ENCODE measurements at regions not wholly inside any gene's neighbourhood (a gene's known extent, or its start where the extent isn't known, plus 50 kb on each side); places are given as distances from the start of the nearest gene placed in this dataset.

GRCh38 chr2:220227266-220227920, 600.0 kb downstream of the SLC4A3 start:
- no peak for DNase-seq

- DNase-seq = no peak
These were observed 601.0 kb downstream of the SLC4A3 start for GRCh38 chr2:220228310-220229006.

DNA sequence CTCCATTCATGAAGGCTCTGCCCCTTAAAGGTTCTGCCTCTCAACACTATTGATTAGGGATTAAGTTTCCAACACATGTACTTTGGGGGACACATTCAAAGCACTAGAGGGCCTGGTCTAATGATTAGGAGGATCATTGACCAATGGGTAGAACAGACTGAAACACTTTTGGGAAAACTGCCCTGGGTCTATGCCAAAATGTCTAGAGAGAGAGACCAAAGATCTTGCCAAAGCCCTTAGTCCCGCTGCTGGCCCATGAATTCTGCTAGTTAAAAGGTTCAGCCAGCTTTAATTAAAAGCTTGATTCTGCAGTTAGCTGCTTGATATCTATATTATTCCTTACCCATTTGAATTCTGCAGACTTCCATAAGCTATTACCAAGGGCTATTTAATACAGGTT, 613.2 kb downstream of the SLC4A3 start:
- DNase-seq = no peak

DNA sequence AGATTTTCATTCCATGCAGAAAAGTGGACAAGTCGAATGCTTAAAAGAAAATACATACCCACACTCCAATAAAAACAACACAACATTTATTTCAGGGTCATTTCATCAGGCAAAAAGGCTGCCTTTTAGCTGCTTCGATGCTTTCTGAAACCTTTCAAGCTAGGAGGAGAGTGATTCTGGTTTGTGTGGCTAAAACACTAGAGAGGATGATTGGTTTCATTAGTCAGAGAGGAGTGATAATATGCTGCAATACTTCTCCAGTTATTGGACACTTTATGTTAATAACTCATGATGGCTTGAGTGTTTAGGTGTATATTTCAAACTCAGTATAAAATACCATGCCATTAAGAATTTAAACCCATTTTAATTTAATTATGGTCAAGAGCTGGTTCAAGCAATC, 614.0 kb downstream of the SLC4A3 start:
- DNase-seq = no peak

DNA sequence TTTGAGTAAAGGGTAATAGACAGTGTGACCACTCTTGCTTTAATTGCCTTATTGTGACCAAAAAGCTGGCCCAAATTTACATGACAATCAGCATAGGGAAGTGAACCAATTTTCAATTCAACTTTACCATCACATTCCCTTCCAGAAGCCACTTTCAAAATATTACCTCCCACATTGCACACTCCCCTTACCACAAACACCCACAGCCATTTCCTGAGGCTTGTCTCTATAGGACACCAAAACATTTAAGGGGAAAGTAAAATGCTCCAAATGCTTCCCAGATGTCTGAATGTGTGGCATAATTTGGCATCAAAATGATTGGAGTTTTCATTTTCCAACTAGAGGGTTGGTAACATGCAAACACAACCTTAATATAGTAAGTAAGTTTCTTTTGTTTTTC, 616.1 kb downstream of the SLC4A3 start:
- DNase-seq = no peak

- no peak for DNase-seq
These were observed 619.0 kb downstream of the SLC4A3 start for GRCh38 chr2:220246386-220246785.

DNA sequence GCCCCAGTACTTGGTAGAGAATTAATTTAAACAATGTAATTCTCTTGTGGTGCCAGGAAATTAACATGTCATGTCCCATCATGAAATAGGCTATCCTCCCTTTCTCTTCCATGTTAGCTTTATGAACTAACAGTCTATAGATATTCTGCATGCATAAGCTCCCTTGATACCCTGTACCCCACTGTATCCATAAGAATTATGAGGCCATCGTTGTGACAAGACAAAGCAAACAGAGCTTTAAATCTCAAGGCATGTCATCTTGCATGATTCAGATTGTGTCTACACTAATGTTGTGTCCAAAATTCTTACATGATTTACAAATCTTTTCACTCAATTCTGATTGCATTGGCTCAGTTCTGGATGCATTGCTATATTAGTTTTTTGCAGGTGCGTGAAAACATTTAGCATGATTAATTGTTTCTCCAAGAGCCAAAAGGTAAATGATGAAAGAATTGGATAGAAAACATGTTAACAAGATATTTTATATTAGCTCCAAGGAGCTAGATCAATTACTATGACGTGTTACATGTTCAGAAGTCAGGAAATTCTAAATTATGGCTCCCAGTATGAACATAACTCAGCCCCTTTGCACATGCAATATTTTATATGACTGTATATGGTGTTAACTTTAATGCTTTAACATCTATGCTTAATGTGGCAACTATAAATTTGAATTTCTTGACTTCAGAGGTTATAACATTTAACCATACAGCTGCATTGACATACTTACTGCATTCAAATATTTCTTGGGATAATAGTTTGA, 620.3 kb downstream of the SLC4A3 start:
- no peak for DNase-seq

DNA sequence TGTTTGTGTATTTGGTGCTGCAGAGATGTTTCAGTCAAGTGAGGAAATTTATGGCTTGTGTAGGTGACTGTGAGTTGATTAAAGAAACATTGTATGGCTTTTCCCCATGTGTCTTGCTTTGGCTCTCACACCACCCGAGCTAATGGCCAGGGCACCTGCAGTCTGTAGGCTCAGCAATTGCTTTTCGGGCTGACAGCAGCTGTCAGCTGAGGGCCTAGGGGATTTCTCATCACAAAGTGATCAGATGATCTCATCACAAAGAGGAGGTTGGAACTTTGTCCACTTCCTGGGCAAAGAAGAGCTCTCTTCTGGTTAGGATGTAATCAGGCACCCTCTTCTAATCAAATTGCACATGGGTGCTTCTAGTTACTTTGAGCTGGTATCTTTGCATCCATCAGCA, 632.2 kb downstream of the SLC4A3 start:
- no peak for DNase-seq

DNA sequence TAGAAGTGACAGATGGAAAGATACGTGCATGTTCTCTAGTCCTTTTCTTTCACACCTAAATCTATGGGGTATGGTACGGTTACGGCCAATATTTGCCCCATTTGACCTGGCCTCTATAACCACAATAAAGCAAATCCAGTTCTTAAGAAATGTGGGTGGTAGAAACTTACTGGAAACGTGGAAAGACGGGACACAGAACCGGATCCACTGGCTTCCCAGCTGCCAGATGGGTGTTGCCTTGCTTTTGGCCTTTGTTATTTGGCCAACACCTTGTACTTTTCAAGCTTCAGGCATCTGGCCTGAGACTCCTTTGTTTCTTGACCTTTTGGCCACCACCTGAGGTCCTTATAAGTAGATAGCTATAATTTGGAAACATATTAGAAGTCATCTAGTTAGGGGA, 635.9 kb downstream of the SLC4A3 start:
- no peak for DNase-seq

- DNase-seq = no peak
These were observed 641.9 kb downstream of the SLC4A3 start for GRCh38 chr2:220269367-220269766.

DNA sequence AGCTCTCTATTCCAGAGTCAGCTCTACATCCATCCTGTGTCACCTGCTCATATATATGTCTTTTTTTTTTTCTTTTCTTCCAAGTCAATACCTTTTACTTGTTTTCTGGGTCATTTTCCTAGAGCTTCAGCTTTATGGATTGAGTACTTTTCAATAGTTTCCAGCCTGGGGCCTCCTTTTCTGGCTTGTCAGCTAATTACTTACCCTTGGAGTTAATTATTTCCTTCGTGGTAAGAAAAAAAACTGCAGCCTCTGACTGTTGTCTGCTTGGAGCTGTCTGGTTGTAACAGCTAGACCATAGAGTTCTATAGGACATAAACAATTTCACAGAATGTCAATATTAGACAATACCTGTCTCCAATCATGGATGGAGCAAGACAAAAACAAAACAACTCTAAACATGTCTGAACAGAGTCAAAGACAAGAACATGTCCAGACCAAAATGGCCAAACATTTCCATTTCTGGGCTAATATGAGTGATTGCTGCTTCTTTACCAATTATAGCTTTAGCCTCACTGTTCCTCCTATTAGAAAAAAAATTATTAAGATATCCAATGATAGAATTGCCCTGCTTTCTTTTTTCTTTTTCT, 643.1 kb downstream of the SLC4A3 start:
- DNase-seq = no peak

GRCh38 chr2:220272656-220273055, 645.2 kb downstream of the SLC4A3 start:
- no peak for DNase-seq

DNA sequence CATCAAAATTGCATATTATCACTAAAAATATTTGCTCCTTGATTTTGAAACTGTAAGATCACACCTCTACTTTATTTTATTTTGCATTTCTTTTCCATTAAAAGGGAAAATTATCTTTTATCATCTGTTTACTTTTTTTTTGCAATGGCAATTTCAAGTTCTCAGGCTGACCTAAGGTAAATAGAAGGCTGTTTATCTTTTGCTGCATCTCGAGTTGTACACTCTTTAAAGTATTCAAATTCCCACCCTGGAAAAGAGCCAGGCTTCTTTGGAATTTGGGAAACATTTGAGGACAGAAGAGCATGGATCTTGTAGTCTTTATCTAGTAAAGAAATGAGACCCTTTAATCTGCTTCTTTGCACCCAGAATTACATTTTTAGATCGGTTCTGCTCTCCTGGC, 645.7 kb downstream of the SLC4A3 start:
- DNase-seq = no peak

- no peak for DNase-seq
These were observed 648.0 kb downstream of the SLC4A3 start for GRCh38 chr2:220275454-220275853.

DNA sequence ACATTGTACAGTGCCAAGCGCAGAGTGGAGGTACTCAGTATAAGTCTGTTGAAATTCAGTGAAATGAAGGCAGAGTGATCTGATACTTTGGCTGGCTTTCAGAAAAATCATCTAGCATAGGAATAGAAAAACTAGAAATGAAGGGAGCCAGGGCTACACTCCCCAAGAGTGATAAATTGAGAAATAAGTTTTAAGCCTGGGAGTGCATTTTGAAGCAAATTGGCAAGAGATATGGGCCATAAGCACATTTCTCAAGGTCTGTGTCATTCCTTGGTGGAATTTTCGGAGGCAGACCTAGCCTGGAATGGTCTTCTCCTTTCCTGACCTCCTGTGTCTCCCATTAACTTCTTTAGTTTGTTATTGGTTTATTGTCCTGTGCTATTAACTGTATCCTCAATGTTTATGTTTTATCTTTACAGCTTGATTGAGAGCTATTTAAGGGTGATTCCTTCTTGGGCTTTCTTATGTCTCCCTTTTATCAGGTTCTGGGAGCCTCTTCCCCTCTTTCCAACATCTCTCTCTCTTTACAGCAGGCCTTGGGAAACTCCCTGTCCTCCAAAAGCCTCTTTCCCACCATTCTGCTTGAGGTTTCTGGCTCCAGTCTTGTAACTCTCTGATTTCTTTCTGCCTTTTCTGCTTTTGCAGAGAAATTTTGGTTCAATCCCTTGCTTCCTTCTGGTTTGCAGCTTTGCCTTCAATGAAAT, 649.5 kb downstream of the SLC4A3 start:
- no peak for DNase-seq

DNA sequence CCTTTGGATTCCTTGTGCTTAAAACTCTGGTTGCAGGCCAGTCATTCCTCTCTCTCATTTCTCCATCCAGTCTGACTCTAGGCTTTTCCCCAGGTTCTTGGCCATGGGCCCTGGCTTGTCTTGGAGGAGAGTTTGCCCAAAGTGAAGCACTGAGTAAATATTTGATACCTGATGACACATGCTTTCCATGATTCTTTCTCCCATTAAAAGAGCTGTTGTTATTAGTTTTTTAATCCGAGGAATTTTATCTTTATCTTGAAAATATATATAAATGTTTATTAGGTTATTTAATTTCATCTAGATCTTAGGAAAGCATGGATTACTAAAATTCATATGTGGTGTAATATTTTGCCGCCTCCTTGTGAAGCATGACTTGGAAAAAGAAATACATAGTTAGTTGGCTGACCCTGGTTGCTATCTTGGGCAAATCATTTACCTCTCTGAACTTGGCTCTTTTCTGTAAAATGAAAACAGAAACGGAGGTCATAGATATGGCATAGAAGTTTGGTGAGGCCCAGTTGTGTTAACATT, 650.1 kb downstream of the SLC4A3 start:
- no peak for DNase-seq

DNA sequence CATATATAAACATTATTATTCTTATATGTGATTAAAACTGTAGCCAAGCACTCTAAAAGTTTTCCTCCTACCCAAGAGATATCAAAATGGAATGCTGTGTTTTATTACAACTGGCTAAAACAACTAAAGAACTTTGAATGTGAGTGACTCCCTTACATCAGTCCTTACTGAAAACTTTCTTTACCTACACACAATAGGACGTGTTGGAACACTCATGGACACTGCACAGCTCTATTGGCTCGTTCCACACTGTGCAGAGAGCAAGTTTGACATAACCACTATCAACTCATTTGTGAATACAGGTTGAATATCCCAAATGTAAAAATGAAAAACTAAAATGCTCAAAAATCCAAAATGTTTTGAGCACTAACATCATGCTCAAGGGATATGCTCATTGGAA, 650.6 kb downstream of the SLC4A3 start:
- DNase-seq = no peak

DNA sequence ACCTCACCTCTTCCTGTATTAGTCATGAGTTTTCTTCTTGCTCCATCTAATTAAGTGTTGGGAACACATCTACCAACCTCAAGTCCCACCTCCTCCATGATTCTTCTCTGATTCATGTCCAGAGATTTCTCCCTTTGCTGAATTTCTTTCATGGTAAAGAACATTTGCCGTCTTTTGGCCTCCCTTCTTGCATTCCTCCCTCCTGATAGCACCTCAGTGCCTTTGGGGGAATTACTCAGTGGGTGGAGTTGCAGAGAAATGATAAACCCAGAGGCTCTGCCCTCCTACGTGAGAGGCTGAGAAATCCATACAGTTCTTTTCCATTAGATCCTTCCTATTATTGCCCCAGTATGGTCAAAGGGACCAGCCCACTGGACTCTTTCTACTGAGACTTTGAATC, 651.9 kb downstream of the SLC4A3 start:
- DNase-seq = no peak

GRCh38 chr2:220279840-220280239, 652.4 kb downstream of the SLC4A3 start:
- no peak for DNase-seq

DNA sequence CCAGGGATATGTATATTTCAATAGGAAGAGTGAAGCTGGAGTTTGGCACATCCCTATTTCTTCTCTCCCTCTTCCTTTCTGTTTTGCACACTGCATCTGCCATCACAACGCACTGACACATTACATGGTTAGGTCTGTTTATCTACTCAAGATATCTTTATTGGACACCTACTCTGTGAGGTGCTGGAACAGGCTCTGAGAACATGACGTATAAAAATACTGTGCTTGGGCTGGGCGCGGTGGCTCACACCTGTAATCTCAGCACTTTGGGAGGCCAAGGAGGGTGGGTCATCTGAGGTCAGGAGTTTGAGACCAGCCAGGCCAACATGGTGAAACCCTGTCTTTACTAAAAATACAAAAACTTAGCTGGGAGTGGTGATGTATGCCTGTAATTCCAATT, 653.3 kb downstream of the SLC4A3 start:
- no peak for DNase-seq

DNA sequence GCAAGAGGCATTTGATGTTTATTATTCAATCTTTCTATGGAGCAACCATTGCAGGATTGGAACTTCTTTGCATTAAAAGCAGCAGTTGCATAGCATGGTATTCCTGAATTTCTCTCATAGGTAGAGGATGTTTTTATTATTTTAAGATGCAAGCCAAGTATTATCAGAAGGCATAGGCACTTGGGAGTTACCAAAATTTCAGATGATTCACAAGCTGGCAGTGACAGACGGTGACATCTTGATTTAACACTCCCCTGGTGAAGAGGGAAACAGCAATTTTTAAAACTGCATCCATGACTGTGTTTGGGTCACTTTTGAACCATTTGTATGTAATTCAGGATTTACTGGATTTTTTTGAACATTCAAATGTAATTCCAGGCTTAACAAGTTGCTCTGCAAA, 654.3 kb downstream of the SLC4A3 start:
- no peak for DNase-seq

DNA sequence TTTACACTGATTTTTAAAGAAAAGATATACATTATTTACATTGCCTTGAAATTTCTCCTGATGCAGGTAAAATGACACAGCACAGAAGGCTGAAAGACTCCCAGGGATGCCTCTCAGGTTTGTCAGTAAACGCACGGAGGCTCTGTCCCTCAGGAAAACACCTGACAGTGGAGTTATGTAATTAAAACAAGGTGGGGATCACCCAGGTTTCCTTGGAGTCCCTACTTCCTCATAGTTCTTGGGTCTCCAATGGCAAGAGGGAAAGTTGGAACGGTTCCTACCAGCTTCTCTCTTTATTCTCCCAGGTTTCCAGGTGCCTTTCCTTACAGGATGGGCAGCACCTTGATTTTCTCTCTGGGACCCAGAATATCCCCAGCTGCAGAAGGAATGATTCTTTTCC, 654.8 kb downstream of the SLC4A3 start:
- DNase-seq = no peak

DNA sequence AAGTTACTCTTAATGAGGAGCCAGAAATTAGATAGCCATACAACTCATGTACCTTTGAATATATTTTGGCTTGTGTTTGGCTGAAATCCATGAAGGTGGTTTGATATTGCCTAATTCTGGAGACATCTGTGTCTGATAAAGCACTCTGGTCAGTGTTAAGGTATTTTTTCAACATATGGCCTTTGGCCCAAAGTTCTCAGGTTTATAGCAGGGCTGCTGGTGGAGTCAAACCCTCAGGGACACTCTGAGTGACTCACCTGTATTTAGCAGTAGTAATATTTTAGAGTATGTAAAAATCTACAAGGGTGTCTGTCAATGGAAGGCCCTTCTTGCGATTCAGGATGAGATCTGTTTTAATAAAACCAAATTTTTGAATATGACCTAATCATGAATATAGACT, 666.5 kb downstream of the SLC4A3 start:
- DNase-seq = no peak

All from suppressor macrophage (primary cell).